T47D (cell line): ENCODE measurements at regions not wholly inside any gene's neighbourhood (a gene's known extent, or its start where the extent isn't known, plus 50 kb on each side); places are given as distances from the start of the nearest gene placed in this dataset.
"Not testable (repeated sequence)": the region's sequence is repeated elsewhere in the genome, so short reads cannot be mapped to it uniquely, and the experiment has no call there.

Source experiments
- DNase-seq, 2 experiments: peaks; one replicate each; pipeline versions ENCODE4 v3.0.0 to v3.0.0-alpha.2; 2011 to 2012; ENCODE audit warnings: low read depth in 1 of 2, low spot score in 1 of 2
- JUND ChIP-seq: IDR thresholded peaks from 2 replicates; pipeline ENCODE4 v1.6.1; 2012; ENCODE audit warnings: low read depth
- in situ Hi-C: cut with HindIII; loops from 2 replicates; pipeline ENCODE4 v1.10.0; 2016; ENCODE audit warnings: low sequenced_read_pairs, low pct_unique_long_range_greater_than_20kb

DNA sequence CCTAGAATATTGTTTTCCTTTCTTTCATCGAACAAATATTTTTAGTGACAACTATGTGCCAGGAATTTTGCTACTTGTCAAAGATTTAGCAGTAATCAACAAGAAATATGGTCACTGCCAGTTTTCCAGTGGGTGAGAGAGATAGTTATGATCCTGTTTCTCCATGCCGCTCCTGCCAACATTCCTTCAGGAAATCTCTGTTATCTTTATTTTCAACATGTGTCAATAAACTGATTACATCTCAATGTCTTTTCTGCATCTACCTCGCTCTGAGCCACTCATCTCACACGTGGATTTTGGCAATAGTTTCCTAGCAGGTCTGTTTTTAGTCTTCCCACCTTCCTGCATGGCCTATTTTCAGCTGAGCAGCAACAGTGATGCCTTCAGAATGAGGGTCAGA, 650.0 kb upstream of the STXBP6 start:
- no peak for TF ChIP-seq JUND
- in situ Hi-C loops = no loop called here
- DNase-seq = no peak

DNA sequence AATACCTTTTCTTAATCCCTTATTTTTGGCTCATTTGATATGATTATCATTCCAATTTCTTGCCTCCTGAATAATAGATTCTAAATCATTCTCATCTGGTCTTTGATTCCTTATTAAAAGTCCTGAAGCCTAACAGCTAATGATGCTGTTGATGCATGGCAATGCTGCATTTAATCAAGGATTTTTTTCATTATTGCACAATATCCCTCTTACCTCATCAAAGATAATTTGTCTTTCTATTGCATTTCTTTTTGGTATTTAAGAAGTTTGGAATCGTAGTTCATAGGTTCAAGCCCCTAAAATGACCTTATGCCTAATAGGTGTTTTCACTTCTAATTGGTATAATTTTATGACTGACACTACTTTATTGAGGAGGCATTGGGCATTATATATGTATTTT, 648.2 kb upstream of the STXBP6 start:
- DNase-seq = no peak
- TF ChIP-seq JUND = no peak
- in situ Hi-C loops = no loop called here

DNA sequence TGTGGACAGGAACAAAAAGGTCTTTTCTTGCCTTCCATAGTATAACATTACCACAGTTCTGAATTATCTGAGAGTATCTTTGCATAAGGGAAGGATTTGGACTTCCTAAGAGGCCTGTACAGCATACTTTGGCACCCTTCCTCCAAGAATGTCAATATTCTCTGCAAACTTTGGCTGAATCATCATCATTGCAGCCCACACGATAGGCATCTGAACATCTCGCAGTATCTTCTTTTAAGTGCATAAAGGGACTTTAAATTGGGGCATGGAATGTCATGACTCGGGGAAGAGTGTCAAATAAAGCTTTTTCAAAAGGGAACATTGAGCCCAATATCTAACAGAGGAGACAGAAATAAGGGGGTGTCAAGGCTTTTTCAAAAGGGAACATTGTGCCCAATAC, 646.2 kb upstream of the STXBP6 start:
- in situ Hi-C loops = no loop called here
- peak in 1 of 2 experiments; percentile 39 for DNase-seq
- no peak for TF ChIP-seq JUND

DNA sequence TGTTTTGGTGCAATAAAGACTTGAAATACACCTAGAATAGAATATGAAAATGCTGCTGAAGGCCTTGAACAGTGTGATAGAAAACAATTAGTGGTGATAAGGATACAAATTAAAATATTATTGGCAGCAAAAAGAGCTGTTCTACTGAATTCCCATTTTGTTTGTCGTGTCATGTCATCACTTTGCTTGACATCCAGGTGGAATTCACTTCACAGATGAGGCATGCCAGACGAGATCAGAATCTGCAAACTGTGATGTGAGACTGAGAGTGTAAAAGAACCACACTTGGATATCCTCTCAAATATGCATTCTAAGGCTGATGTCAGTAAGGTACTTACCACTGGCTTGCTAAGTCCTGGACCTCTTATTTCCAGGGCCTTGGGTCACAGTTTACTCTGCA, 635.1 kb upstream of the STXBP6 start:
- in situ Hi-C loops = no loop called here
- no peak for TF ChIP-seq JUND
- DNase-seq = no peak

DNA sequence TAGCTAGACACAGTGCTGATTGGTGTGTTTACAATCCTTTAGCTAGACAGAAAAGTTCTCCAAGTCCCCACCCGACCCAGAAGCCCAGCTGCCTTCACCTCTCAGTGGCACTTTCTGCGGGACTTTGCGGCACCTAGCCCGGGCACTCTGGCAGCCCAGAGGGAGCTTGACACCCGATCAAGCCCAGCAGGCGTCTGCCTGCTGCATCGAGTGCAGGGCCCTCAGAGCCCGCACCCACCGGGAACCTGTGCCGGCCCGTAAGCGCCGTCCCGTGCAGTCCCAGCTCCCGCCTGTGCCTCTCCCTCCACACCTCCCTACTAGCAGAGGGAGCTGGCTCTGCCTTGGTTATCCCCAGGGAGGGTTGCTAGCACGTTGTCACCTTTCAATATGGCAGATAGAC, 631.0 kb upstream of the STXBP6 start:
- TF ChIP-seq JUND = no peak
- DNase-seq = no peak
- in situ Hi-C loops = no loop called here

DNA sequence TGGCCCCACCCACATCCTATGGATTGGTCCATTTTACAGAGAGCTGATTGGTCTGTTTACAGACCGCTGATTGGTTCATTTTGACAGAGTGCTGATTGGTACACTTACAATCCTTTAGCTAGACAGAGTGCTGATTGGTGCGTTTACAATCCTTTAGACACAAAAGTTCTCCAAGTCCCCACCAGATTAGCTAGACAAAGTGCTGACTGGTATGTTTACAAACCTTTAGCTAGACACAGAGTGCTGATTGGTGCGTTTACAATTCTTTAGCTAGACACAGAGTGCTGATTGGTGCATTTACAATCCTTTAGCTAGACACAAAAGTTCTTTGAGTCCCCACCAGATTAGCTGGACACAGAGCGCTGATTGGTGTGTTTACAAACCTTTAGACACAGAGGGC, 630.6 kb upstream of the STXBP6 start:
- DNase-seq, in situ Hi-C loops: not testable (repeated sequence)

DNA sequence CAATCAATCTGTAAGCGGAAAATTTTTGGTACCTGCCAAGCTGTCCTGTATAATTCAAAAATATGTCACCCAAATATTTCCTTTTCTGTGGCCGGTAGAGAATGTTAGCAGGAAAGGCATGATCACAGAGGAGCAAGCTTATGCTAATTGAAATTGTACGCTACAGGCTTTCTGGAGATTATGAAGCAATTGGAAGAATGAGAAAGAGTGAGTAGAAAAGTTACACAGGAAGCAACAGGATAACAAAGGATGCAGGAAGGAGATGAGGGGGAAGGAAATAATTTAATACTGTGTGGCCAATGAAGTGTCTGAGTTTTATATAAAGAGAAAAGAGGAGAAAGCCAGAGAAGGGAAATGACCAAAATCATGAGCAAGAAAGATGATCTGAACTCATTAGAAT, 627.2 kb upstream of the STXBP6 start:
- in situ Hi-C loops = no loop called here
- TF ChIP-seq JUND = no peak
- DNase-seq = no peak

DNA sequence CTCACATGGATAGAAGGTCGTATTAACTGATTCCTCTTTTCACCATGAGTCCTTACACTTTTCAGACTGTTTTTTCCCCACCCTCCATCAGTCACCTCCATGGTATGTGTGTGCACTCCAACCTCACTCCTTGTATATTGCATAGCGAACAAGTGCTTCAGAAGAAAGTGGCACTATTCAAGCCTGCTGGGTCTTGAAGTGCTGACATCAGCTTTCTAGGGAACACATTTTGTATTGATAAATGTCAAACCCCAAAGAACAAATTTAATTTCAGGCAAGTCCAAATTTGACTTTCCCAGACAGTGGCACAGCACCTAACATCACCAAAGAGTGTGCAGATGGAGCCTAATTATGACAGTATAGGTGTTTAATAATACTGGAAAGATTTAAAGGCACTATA, 617.4 kb upstream of the STXBP6 start:
- no peak for TF ChIP-seq JUND

DNA sequence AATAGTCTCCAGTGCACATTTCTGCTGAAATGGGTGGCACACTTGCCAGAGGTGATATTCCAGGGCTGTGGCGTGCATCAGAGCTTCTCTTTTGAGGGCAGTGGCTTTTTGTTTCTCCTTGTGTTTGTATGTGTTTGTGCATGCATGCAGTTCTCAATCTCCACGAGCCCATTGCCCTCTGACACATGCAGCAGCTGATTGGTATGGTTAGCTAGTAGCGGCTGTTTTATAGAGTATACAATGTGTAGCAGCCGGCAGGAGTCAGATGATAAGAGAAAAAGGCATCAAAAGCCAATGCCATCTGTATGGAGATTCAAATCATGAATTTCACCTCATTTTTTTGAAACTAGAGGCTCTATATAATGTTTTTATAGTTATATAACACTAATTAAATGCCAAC, 616.9 kb upstream of the STXBP6 start:
- no peak for TF ChIP-seq JUND
- in situ Hi-C loops = no loop called here
- no peak for DNase-seq

More for the DNA sequence above, 617.4 kb upstream of the STXBP6 start:
- in situ Hi-C loops = no loop called here
- no peak for DNase-seq

DNA sequence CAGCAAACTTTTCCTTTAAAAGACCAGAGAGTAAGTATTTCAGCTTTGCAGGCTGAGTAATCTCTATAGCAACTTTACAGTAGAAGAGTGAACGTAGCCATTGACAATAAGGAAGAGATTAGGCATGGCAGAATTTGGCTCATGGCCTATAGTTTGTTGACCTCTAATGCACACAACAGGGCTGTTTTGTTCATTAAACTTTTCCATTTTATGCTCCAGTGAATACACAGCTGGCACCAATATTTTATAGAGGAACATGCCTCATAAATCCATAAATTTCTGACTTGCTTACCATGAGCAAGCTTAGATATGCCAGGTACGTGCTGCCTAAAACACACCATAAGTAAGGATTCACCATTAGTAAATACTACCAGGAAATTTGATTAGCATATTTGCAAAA, 609.0 kb upstream of the STXBP6 start:
- in situ Hi-C loops = no loop called here
- TF ChIP-seq JUND = no peak
- no peak for DNase-seq

DNA sequence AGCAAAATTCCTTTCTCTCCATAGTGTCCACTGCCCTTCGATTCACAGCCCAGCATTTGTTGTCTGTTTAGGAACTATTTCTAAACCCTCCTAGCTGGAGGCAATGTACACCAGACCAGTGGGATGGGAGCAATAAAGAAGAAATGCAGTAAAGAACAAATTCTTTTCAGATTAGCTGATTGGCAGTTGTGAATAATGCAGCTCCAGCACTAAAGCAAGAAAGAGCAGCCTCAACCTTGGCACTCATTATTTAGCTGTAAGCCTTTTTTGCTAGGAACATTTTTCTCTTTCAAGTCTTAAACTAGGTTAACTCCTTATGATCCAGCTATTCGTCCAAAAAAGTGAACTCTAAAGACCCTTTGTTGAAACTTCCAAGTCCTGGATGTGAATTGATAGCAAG, 580.5 kb upstream of the STXBP6 start:
- in situ Hi-C loops = no loop called here
- no peak for DNase-seq
- TF ChIP-seq JUND = no peak

DNA sequence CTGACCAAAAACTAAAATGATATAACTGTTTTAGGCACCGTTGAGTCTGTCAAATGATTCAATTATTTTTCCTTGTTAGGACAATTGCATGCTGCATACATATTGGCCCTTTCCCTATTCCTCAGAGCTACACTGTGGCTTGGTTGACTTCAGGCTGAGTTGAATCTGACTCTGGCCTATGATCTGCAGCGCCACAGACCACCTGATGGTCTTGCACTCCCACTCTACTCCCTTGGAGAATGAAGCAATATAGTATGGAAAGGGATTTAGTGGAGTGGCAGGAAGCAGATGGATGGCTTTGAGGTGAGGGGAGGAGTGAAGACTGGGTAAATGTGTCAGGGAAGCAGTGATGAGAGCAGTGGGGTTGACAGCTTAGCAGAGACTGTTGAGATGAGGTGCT, 579.0 kb upstream of the STXBP6 start:
- DNase-seq = no peak
- TF ChIP-seq JUND = no peak
- in situ Hi-C loops = no loop called here

DNA sequence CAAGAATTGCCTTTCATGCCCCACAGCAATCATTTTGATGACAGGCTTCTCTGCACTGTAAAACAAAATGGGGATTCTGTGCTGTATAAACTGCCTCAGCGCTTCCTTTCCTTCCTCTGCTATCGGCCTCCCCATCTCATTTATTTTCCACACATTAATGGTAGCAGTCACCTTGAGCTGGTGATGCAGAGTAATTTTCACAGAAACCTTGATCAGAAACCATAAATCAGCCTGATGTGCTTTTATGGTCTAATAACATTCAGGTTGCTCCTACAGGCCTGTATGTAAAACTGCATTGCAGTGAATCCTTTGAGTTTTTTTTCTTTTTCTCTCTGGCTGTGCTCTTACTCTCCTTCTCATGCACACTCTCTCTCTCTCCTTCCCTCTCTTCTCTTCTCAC, 578.4 kb upstream of the STXBP6 start:
- no peak for TF ChIP-seq JUND
- DNase-seq = no peak
- in situ Hi-C loops = no loop called here

DNA sequence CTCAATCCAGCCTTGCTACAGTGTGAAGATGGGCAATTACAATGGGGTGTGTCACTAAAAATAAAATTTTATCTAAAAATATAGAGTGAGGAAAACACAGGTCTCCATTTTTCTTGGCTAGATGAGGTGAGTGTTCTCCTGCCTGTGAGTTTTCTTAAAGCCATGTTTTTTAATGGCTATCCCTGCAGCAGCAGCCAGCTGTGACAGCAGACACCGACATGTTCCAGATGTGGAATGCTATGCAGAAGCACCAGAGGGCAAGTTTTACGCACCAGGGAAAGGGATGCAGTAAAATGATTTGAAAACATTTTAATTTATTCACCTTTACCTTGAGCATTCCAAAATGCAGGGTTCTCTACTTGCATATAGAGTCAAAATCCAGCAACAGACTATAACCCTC, 577.0 kb upstream of the STXBP6 start:
- TF ChIP-seq JUND = no peak
- no peak for DNase-seq
- in situ Hi-C loops = no loop called here

DNA sequence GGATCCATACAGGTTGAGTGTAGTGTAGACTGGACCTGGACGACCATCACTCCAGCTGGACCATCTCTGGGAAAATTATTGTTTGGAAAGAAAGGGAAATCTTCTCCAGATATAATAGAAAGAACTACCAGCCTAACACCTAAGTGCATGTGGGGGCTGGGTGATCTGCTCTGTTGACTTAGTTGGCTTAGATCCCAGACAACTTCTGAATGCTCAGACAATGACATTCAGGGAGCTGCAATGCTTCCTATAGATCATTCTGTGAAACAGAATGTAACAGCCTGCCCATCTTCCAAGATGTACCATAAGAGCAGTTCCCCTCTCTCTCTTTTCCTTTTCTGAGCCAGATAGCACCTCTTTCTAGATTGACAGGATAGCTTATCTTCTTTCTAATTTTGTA, 572.8 kb upstream of the STXBP6 start:
- no peak for TF ChIP-seq JUND
- in situ Hi-C loops = no loop called here
- DNase-seq = peak in 1 of 2 experiments; percentile 32
